ENCODE measurements at regions not wholly inside any gene's neighbourhood (a gene's known extent, or its start where the extent isn't known, plus 50 kb on each side); places are given as distances from the start of the nearest gene placed in this dataset.
"Not testable (repeated sequence)": the region's sequence is repeated elsewhere in the genome, so short reads cannot be mapped to it uniquely, and the experiment has no call there.

GRCh38 chr2:17460371-17461086, 57.7 kb downstream of the RAD51AP2 start:
- no peak for DNase-seq (ENCODE audit: low read depth in 3 of 3)

GRCh38 chr2:17455343-17455742, 62.9 kb downstream of the RAD51AP2 start:
- no peak for DNase-seq (ENCODE audit: low read depth in 3 of 3)

- not testable (repeated sequence) for DNase-seq (ENCODE audit: low read depth in 3 of 3)
Observed at GRCh38 chr2:17446191-17446590, 72.0 kb downstream of the RAD51AP2 start.

- no peak for DNase-seq (ENCODE audit: low read depth in 3 of 3)
Observed at GRCh38 chr2:17445744-17446143, 72.5 kb downstream of the RAD51AP2 start.

- DNase-seq (ENCODE audit: low read depth in 3 of 3): no peak
Observed at GRCh38 chr2:17442334-17442733, 75.9 kb downstream of the RAD51AP2 start.

GRCh38 chr2:17441790-17442189, 76.5 kb downstream of the RAD51AP2 start:
- DNase-seq (ENCODE audit: low read depth in 3 of 3): no peak

- DNase-seq (ENCODE audit: low read depth in 3 of 3): no peak
Observed at GRCh38 chr2:17441055-17441771, 77.0 kb downstream of the RAD51AP2 start.

- DNase-seq (ENCODE audit: low read depth in 3 of 3): no peak
Observed at GRCh38 chr2:17430326-17430725, 87.9 kb downstream of the RAD51AP2 start.

- no peak for DNase-seq (ENCODE audit: low read depth in 3 of 3)
Observed at GRCh38 chr2:17429130-17429529, 89.1 kb downstream of the RAD51AP2 start.

- no peak for DNase-seq (ENCODE audit: low read depth in 3 of 3)
Observed at GRCh38 chr2:17427401-17427800, 90.8 kb downstream of the RAD51AP2 start.

- no peak for DNase-seq (ENCODE audit: low read depth in 3 of 3)
Observed at GRCh38 chr2:17426743-17427142, 91.5 kb downstream of the RAD51AP2 start.

- no peak for DNase-seq (ENCODE audit: low read depth in 3 of 3)
Observed at GRCh38 chr2:17422061-17422460, 96.2 kb downstream of the RAD51AP2 start.

GRCh38 chr2:17416884-17417391, 101.3 kb downstream of the RAD51AP2 start:
- no peak for DNase-seq (ENCODE audit: low read depth in 3 of 3)

- no peak for DNase-seq (ENCODE audit: low read depth in 3 of 3)
Observed at GRCh38 chr2:17413036-17413435, 105.2 kb downstream of the RAD51AP2 start.

GRCh38 chr2:17401096-17401495, 117.1 kb downstream of the RAD51AP2 start:
- DNase-seq (ENCODE audit: low read depth in 3 of 3): no peak

- DNase-seq (ENCODE audit: low read depth in 3 of 3): no peak
Observed at GRCh38 chr2:17398770-17399169, 119.5 kb downstream of the RAD51AP2 start.

GRCh38 chr2:17388798-17389197, 129.4 kb downstream of the RAD51AP2 start:
- no peak for DNase-seq (ENCODE audit: low read depth in 3 of 3)

GRCh38 chr2:17387591-17387990, 130.6 kb downstream of the RAD51AP2 start:
- no peak for DNase-seq (ENCODE audit: low read depth in 3 of 3)

- no peak for DNase-seq (ENCODE audit: low read depth in 3 of 3)
Observed at GRCh38 chr2:17386771-17387170, 131.5 kb downstream of the RAD51AP2 start.

- DNase-seq (ENCODE audit: low read depth in 3 of 3): no peak
Observed at GRCh38 chr2:17380003-17380402, 138.2 kb downstream of the RAD51AP2 start.

- DNase-seq (ENCODE audit: low read depth in 3 of 3): no peak
Observed at GRCh38 chr2:17375262-17375661, 143.0 kb downstream of the RAD51AP2 start.

- no peak for DNase-seq (ENCODE audit: low read depth in 3 of 3)
Observed at GRCh38 chr2:17373741-17374140, 144.5 kb downstream of the RAD51AP2 start.

GRCh38 chr2:17373041-17373440, 145.2 kb downstream of the RAD51AP2 start:
- DNase-seq (ENCODE audit: low read depth in 3 of 3): no peak
